Panc1 (cell line): ENCODE measurements at regions not wholly inside any gene's neighbourhood (a gene's known extent, or its start where the extent isn't known, plus 50 kb on each side); places are given as distances from the start of the nearest gene placed in this dataset.

Experiments
- ATAC-seq: fragments of 200-7000 bp; cut with Tn5 transposase; 2 replicates; pipeline ENCODE4 v1.9.1; 2020; ENCODE audit warnings: mild to moderate bottlenecking, moderate library complexity
- BruUV-seq: library from RNA; stranded (reverse); fragments of 400-500 nt; replicated peaks from 2 replicates; lab custom pipeline; 2021; lab: Mats Ljungman, UMichigan
- CTCF ChIA-PET: fragments of 300-600 bp; sonication (Branson Sonifier 250); formaldehyde crosslinking; loops from one replicate; lab custom pipeline; 2022; ENCODE audit warnings: antibody characterized with exemption; lab: Charles Lee
- POLR2A ChIA-PET: fragments of 300-600 bp; sonication (Branson Sonifier 250); formaldehyde crosslinking; loops from one replicate; lab custom pipeline; 2022; ENCODE audit warnings: antibody characterized with exemption; lab: Charles Lee
- DNase-seq: peaks from one replicate; pipeline ENCODE4 v3.0.0-alpha.2; 2010; ENCODE audit warnings: low read depth, low spot score
- H3K27ac ChIP-seq: 2 replicates; pipeline ENCODE4 v1.5.1; 2011; ENCODE audit warnings: mild to moderate bottlenecking, low read length, inconsistent platforms
- H3K27me3 ChIP-seq: fragments of 200-500 bp; sonication (Bioruptor generic); 2 replicates; pipeline ENCODE4 v1.6.0; 2014; ENCODE audit warnings: low read length, inconsistent platforms; ENCODE audit not compliant: control insufficient read depth, insufficient read depth
- H3K36me3 ChIP-seq: fragments of 200-500 bp; sonication (Bioruptor generic); 2 replicates; pipeline ENCODE4 v1.5.1; 2014; ENCODE audit warnings: inconsistent platforms, mild to moderate bottlenecking, low read length, moderate library complexity; ENCODE audit not compliant: control insufficient read depth, insufficient read depth
- H3K4me1 ChIP-seq: 2 replicates; pipeline ENCODE4 v1.5.1; 2011; ENCODE audit warnings: inconsistent platforms, mild to moderate bottlenecking, low read length, moderate library complexity; ENCODE audit not compliant: control insufficient read depth, insufficient read depth
- H3K4me3 ChIP-seq, 2 experiments: 2 replicates each; pipeline ENCODE4 v1.5.1; 2011 to 2012; ENCODE audit warnings: low read depth in 2 of 2, low read length in 2 of 2, mild to moderate bottlenecking in 2 of 2, inconsistent platforms in 1 of 2, moderate library complexity in 1 of 2
- H3K9me3 ChIP-seq: fragments of 200-500 bp; sonication (Bioruptor generic); 2 replicates; pipeline ENCODE4 v1.5.1; 2014; ENCODE audit warnings: low read depth, mild to moderate bottlenecking, inconsistent platforms, low read length, moderate library complexity; ENCODE audit not compliant: control insufficient read depth, insufficient read depth
- CTCF ChIP-seq: fragments of 450-650 bp; IDR thresholded peaks from 2 replicates; pipeline ENCODE4 v1.5.1; 2017; ENCODE audit warnings: mild to moderate bottlenecking
- POLR2AphosphoS5 ChIP-seq: IDR thresholded peaks from 2 replicates; pipeline ENCODE4 v1.6.1; 2012; ENCODE audit warnings: mild to moderate bottlenecking, low read depth, low read length, moderate library complexity
- REST ChIP-seq, 2 experiments: IDR thresholded peaks; 2 replicates each; pipeline ENCODE4 v1.6.1; 2011 to 2012; ENCODE audit warnings: low read depth in 2 of 2, control low read depth in 1 of 2, low read length in 1 of 2, mild to moderate bottlenecking in 1 of 2, moderate library complexity in 1 of 2; ENCODE audit not compliant: insufficient read depth in 1 of 2
- SIN3A ChIP-seq: IDR thresholded peaks from 2 replicates; pipeline ENCODE4 v1.6.1; 2012; ENCODE audit warnings: low read depth, mild to moderate bottlenecking, low read length, moderate library complexity, borderline replicate concordance; ENCODE audit not compliant: insufficient read depth
- TCF7L2 ChIP-seq: IDR thresholded peaks from 2 replicates; pipeline ENCODE4 v1.6.1; 2011; ENCODE audit warnings: mild to moderate bottlenecking, low read depth, low read length, inconsistent platforms
- in situ Hi-C: cut with HindIII; loops from 2 replicates; pipeline ENCODE4 v1.10.0; 2016; ENCODE audit warnings: low sequenced_read_pairs, low pct_unique_long_range_greater_than_20kb
- intact Hi-C: fragments of 100-400 bp; cut with micrococcal nuclease; formaldehyde crosslinking; loops from one replicate; pipeline ENCODE4 v1.10.0; 2022; ENCODE audit not compliant: unreplicated experiment

DNA sequence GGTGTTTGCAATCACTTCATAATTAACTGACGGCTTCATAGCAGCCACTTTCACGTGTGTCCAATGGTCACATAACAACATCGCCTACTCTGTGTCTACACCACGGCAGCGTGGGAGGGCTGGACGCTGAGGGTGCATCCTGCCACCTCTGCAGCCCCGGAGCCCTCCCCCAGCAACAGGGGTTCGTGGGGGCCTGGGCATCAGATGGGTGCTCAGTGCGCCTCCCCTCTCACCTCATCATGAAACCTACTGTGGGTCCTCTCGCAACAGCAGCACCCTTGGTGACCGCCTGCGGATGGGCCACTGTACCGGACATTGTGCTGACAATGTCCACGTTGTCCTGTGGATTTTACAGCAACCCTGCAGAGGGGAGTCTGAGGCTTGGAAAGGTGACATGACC lies 193.5 kb downstream of the UQCRFS1 start:
- Histone ChIP-seq H3K36me3 (no peaks in the 10 kb centered on the region), H3K4me1 (no peaks in the 10 kb centered on the region), H3K27ac (no peak overlapping the region), H3K4me3 (no peak overlapping the region), H3K27me3 (peaks cover 4% of the 10 kb centered on the region; the same call in 1 of the 2 replicates), H3K9me3 (no peaks in the 10 kb centered on the region)
- CTCF ChIA-PET = no interaction called here
- in situ Hi-C loops = no loop called here
- POLR2A ChIA-PET = no interaction called here
- BruUV-seq = no TSS peak
- DNase-seq = no peak
- intact Hi-C loops = no loop called here
- no peak for ATAC-seq
- no peak for TF ChIP-seq REST (IDR thresholded peaks at IDR 0.05; ENCODE audit: insufficient read depth in 1 of 2, low read depth in 2 of 2, low read length in 1 of 2)
- no peak for TF ChIP-seq CTCF
- no peak for TF ChIP-seq SIN3A
- TF ChIP-seq TCF7L2 = no peak
- TF ChIP-seq POLR2AphosphoS5 = no peak

DNA sequence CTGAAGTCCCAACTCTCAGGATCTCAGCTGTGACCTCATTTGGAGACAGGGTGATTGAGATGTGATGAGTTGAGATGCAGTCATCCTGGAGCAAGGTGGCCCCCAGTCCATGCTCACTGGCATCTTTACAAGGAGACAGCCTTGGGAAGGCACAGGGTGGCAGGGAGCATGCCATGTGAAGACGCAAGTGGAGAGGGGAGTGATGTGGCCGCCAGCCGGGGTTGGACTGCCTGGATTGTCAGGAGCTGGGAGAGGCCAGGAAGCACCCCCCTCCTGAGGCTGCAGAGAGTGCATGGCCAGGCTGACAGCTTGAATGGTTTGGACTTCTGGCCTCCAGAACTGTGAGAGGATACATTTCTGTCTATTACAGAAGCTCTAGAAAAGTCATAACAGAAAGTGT lies 194.4 kb downstream of the UQCRFS1 start:
- ChIA-PET POLR2A (no interaction called here), CTCF (no interaction called here)
- no TSS peak for BruUV-seq
- H3K36me3 ChIP-seq = no peaks in the 10 kb centered on the region
- no peak for TF ChIP-seq SIN3A
- no peak for TF ChIP-seq REST (IDR thresholded peaks at IDR 0.05; ENCODE audit: insufficient read depth in 1 of 2, low read depth in 2 of 2, low read length in 1 of 2)
- TF ChIP-seq POLR2AphosphoS5 = no peak
- TF ChIP-seq CTCF = no peak
- TF ChIP-seq TCF7L2 = no peak
- no peaks in the 10 kb centered on the region for H3K4me1 ChIP-seq
- intact Hi-C loops (no loop called here), in situ Hi-C loops (no loop called here)
- ATAC-seq (no peak), DNase-seq (no peak)
- H3K4me3 ChIP-seq = no peak overlapping the region
- no peak overlapping the region for H3K27ac ChIP-seq
- H3K27me3 ChIP-seq = peaks cover 4% of the 10 kb centered on the region; the same call in 1 of the 2 replicates
- H3K9me3 ChIP-seq = no peaks in the 10 kb centered on the region
